ENCODE measurements at regions not wholly inside any gene's neighbourhood (a gene's known extent, or its start where the extent isn't known, plus 50 kb on each side); places are given as distances from the start of the nearest gene placed in this dataset.

DNA sequence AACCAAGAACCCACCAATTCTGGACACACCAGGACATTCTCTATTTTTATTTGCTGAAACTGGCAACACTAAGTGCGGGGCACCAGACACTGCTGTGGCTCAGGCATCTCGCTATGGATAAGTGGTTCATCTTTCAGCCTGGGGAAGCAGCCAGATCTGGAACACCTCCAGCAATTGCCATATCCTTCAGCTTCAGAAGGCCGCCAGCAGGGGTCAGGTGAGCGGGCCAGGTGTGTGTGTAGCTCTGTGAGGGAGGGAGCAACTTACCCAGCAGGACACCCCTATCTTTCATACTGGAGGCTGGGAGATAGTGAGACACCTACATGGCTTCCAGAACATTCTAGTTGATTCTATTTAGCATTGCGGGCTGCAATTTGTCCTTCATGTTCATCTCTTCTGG, 57.0 kb upstream of the GBA3 start:
- TF ChIP-seq, protein P1, sequence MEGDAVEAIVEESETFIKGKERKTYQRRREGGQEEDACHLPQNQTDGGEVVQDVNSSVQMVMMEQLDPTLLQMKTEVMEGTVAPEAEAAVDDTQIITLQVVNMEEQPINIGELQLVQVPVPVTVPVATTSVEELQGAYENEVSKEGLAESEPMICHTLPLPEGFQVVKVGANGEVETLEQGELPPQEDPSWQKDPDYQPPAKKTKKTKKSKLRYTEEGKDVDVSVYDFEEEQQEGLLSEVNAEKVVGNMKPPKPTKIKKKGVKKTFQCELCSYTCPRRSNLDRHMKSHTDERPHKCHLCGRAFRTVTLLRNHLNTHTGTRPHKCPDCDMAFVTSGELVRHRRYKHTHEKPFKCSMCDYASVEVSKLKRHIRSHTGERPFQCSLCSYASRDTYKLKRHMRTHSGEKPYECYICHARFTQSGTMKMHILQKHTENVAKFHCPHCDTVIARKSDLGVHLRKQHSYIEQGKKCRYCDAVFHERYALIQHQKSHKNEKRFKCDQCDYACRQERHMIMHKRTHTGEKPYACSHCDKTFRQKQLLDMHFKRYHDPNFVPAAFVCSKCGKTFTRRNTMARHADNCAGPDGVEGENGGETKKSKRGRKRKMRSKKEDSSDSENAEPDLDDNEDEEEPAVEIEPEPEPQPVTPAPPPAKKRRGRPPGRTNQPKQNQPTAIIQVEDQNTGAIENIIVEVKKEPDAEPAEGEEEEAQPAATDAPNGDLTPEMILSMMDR (IDR thresholded peaks at IDR 0.05; ENCODE audit: control insufficient read depth, insufficient read depth, low read depth, low read length, missing control alignments), result no peak
- no peak overlapping the region for H3K4me3 ChIP-seq (ENCODE audit: control insufficient read depth, low read depth, low read length)
- DNase-seq (ENCODE audit: low read depth), result no peak

DNA sequence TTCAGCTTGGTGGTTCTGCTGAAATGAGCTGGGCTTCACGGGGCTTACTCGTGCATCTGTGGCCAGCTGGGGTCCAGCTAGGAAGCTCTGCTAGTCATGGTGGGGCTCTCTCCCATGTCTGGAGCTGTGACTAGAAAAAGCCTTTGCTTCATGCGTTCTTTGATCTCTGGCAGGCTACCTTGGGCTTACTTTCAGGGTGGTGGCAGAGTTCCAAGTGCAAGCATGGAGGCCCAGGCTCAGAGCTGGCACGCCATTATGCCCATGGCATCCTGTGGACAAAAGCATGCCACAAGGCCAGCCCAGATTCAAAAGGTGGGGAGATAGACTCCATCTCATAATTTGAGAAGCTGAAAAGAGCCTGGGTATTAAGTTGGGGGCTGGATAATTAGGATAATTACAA, 55.4 kb upstream of the GBA3 start:
- no peak overlapping the region for H3K4me3 ChIP-seq (ENCODE audit: control insufficient read depth, low read depth, low read length)
- TF ChIP-seq, protein P1 (IDR thresholded peaks at IDR 0.05; ENCODE audit: control insufficient read depth, insufficient read depth, low read depth, low read length, missing control alignments), result no peak
- DNase-seq (ENCODE audit: low read depth), result no peak

All from AG09309 (cell line).